ENCODE measurements at regions not wholly inside any gene's neighbourhood (a gene's known extent, or its start where the extent isn't known, plus 50 kb on each side); places are given as distances from the start of the nearest gene placed in this dataset.
"Not testable (repeated sequence)": the region's sequence is repeated elsewhere in the genome, so short reads cannot be mapped to it uniquely, and the experiment has no call there.

DNA sequence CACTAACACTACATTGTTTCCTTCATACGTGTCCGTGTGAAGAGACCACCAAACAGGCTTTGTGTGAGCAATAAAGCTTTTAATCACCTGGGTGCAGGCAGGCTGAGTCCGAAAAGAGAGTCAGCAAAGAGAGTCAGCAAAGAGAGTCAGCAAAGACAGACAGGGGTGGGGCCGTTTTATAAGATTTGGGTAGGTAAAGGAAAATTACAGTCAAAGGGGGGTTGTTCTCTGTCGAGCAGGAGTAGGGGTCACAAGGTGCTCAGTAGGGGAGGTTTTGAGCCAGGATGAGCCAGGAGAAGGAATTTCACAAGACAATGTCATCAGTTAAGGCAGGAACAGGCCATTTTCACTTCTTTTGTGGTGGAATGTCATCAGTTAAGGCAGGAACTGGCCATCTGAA, 1226.2 kb downstream of the OTOL1 start:
- CTCF ChIA-PET; H3K9me3 Mint-ChIP-seq; H3K27ac Mint-ChIP-seq; H3K4me3 Mint-ChIP-seq; intact Hi-C loops (cut with micrococcal nuclease); H3K27me3 Mint-ChIP-seq (ENCODE audit: low read depth); DNase-seq; H3K4me1 Mint-ChIP-seq (ENCODE audit: low read depth); H3K36me3 Mint-ChIP-seq (ENCODE audit: low read depth): not testable (repeated sequence)

DNA sequence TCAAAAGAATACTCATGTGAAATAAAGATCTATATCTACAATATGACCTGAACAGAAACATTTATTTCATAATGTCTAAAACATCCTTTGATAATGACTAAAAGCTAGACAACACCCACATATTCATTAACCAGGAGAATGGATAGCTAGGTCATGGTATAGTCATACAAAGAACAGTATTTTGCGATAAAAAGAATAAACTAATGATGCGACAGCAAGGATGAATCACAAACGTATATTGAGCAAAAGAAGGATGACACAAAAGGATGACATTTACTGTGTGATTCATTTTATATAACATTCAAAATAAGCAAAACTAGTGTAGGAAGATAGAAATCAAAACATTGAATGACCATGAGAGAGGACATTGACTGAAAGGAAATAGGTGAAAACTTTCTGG, 1233.1 kb downstream of the OTOL1 start:
- Mint-ChIP-seq H3K27me3 (ENCODE audit: low read depth) (no peaks in the 10 kb centered on the region), H3K9me3 (peaks cover 4% of the 10 kb centered on the region), H3K4me3 (no peak overlapping the region), H3K27ac (no peak overlapping the region), H3K4me1 (ENCODE audit: low read depth) (no peaks in the 10 kb centered on the region), H3K36me3 (ENCODE audit: low read depth) (no peaks in the 10 kb centered on the region)
- intact Hi-C loops (cut with micrococcal nuclease): no loop called here
- DNase-seq: no peak
- CTCF ChIA-PET: no interaction called here

DNA sequence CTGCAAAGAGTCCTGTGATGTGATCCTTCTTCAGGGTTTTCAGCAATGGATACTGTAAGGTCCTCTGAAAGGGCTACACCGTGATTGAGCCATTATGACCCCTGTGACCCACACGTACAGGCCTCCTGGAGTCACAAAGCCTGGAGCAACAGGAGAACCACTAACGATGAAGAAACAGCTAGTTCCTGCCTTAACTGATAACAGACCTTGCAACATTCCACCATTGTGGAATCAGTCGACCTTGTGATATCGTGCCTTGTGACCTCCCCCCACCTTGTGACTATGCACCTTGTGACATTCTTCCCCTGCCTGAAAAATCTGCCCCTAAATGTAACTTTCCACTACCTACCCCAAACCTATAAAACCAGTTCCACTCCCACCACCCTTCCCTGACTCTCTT, 1235.4 kb downstream of the OTOL1 start:
- H3K4me3 Mint-ChIP-seq; intact Hi-C loops (cut with micrococcal nuclease); H3K36me3 Mint-ChIP-seq (ENCODE audit: low read depth); DNase-seq; CTCF ChIA-PET; H3K27me3 Mint-ChIP-seq (ENCODE audit: low read depth); H3K27ac Mint-ChIP-seq; H3K4me1 Mint-ChIP-seq (ENCODE audit: low read depth); H3K9me3 Mint-ChIP-seq: not testable (repeated sequence)

DNA sequence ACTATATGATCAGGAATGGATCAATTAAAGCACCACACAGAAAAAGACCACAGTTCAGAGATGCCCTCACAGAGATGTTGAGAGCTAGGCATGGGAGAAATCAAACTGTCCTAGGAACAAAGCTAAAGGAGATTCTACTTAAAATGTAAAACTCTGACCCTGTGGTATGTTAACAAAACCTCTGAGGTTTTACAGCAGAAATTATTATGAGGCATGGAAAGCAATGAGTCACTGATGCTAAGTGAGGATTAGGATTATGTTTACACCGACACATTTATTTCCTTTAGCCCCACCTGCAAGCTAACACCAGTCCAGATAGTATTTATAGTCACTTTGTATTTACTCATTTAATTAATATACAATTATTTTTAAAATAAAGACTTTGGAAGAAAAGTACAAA, 1242.2 kb downstream of the OTOL1 start:
- no peak overlapping the region for H3K27ac Mint-ChIP-seq
- CTCF ChIA-PET: no interaction called here
- H3K9me3 Mint-ChIP-seq: peaks cover 4% of the 10 kb centered on the region
- no peaks in the 10 kb centered on the region for H3K4me1 Mint-ChIP-seq (ENCODE audit: low read depth)
- no peaks in the 10 kb centered on the region for H3K36me3 Mint-ChIP-seq (ENCODE audit: low read depth)
- DNase-seq: no peak
- intact Hi-C loops (cut with micrococcal nuclease): no loop called here
- no peaks in the 10 kb centered on the region for H3K27me3 Mint-ChIP-seq (ENCODE audit: low read depth)
- no peak overlapping the region for H3K4me3 Mint-ChIP-seq

DNA sequence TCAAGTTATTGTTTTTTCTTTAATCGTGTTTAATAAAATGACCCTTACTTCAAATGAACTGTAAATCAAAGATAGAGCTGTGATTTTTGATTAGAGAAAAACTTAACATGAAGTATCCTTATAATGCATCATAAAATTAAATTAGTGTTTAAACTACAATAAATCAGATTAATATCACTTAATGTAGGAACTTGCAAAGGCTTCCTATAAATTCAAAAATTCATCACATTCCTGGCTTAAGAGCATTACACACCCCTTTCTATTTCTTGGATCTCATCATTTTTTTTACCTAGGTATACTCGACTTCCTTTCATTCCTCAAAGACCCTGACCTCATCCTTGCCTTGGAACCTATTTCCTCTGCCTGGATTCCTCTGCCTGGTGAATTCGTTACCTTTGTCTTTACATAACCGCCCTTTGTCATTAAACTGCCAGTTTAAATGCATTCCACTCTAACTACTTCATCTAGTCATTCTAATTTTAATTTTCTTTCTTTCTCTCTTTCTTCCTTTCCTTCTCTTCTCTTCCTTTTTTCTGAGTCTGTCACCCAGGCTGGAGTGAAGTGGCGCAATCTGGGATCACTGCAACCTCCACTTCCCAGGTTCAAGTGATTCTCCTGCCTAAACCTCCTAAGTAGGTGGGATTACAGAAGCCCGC, 1244.5 kb downstream of the OTOL1 start:
- Mint-ChIP-seq H3K36me3 (ENCODE audit: low read depth) (no peaks in the 10 kb centered on the region), H3K27ac (no peak overlapping the region), H3K4me1 (ENCODE audit: low read depth) (no peaks in the 10 kb centered on the region), H3K4me3 (no peak overlapping the region), H3K9me3 (peaks cover 1% of the 10 kb centered on the region), H3K27me3 (ENCODE audit: low read depth) (no peaks in the 10 kb centered on the region)
- CTCF ChIA-PET: no interaction called here
- DNase-seq: no peak
- intact Hi-C loops (cut with micrococcal nuclease): no loop called here

DNA sequence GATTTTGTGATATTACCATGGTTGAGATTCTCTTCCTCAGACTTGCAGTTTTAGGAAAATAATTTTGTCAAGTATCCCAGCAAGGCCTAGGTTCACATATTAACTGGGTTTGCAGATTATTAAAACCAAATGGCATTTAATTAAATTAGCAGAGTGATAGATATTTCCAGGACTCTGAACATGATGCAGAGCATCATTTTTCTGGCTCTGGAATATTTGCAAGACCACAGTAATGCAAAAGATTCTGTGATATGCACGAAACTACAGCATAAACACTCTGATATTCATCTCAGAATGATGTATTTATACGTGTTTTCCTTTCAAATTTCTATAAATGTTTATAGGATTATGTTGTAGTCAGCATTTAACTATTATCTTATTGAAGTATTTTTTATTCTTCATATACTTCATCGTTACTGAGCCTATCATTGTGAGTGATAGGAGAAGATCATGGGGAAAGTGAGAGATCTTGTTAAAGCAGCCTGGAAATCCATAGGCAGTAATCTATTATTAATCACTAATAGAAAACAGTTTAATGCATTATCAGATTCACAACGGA, 1245.6 kb downstream of the OTOL1 start:
- no peaks in the 10 kb centered on the region for H3K27me3 Mint-ChIP-seq (ENCODE audit: low read depth)
- no peak for DNase-seq
- no peaks in the 10 kb centered on the region for H3K4me1 Mint-ChIP-seq (ENCODE audit: low read depth)
- CTCF ChIA-PET: interaction anchor here (0.6 kb wide), 1 partner anchor 1030 kb away, joined by 3 read pairs; no protein-coding TSS in a partner anchor
- no peak overlapping the region for H3K27ac Mint-ChIP-seq
- peaks cover 1% of the 10 kb centered on the region for H3K9me3 Mint-ChIP-seq
- no peak overlapping the region for H3K4me3 Mint-ChIP-seq
- intact Hi-C loops (cut with micrococcal nuclease): no loop called here
- no peaks in the 10 kb centered on the region for H3K36me3 Mint-ChIP-seq (ENCODE audit: low read depth)

DNA sequence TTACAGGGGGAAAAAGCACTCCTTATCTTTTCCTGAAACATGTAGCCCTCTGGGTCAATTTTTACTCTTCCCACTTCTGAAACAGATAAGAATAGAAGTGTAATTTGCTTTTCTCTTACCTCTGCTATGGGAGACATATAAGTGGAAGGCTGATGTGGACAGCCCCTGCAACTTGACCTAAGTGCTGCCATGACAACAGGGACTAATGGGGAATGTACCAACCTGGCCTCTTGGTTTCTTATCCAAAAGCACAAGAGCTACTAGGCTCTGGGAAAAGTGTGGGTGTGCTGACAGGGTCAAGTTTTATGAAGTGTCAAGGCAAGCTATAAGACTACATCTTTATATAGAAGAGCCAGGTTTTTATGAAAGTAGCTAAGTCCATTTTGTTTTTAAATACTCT, 1246.5 kb downstream of the OTOL1 start:
- Mint-ChIP-seq H3K9me3 (peaks cover 3% of the 10 kb centered on the region), H3K36me3 (ENCODE audit: low read depth) (no peaks in the 10 kb centered on the region), H3K4me3 (no peak overlapping the region), H3K4me1 (ENCODE audit: low read depth) (no peaks in the 10 kb centered on the region), H3K27me3 (ENCODE audit: low read depth) (no peaks in the 10 kb centered on the region), H3K27ac (no peak overlapping the region)
- CTCF ChIA-PET: no interaction called here
- DNase-seq: no peak
- intact Hi-C loops (cut with micrococcal nuclease): no loop called here

DNA sequence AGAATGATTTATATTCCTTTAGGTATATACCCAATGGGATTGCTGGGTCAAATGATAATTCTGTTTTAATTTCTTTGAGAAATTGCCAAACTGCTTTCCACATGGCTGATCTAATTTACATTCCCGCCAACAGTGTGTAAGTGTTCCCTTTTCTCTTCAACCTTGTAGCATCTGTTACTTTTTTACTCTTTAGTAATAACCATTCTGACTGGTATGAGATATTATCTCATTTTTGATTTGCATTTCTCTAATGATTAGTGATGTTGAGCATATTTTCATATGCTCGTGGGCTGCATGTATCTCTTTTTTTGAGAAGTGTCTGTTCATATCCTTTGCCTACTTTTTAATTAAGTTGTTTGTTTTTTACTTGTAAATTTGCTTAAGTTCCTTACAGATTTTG, 1264.2 kb downstream of the OTOL1 start:
- Mint-ChIP-seq H3K4me1 (ENCODE audit: low read depth) (no peaks in the 10 kb centered on the region), H3K27me3 (ENCODE audit: low read depth) (no peaks in the 10 kb centered on the region), H3K27ac (no peak overlapping the region), H3K4me3 (no peak overlapping the region), H3K36me3 (ENCODE audit: low read depth) (no peaks in the 10 kb centered on the region), H3K9me3 (no peaks in the 10 kb centered on the region)
- intact Hi-C loops (cut with micrococcal nuclease): no loop called here
- CTCF ChIA-PET: no interaction called here
- no peak for DNase-seq

DNA sequence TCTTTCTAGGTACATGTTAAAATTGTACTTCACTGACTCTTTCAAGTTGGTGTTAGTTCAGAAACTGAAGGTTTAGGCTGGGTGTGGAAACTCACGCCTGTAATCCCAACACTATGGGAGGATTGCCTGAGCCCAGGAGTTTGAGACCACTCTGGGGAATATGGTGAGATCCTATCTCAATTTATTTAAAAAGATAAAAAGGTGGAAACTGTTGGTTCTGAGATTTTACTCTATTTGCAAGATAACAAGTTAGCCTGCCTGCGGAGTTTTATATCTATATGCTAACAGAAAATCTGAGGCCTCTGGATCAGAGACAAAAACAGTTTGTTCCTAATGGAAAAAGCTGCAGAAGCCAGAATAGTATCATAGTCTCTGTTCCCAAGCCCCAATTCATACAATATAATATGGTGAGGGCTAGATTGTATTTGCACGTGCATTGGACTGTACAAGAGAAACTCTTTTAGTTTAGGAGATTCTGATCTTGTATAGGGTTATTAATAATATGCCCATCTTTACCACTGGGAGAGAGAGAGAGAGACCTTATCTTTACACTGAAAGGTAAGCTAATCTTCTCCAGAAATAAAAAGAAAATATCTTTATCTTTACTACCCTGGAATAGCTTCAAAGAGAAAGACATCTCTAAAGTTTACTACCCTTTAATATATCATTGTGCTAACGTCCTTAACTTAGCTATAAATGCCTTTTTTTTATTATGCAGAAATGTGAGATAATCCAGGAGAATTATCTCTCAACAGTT, 1267.6 kb downstream of the OTOL1 start:
- H3K27ac Mint-ChIP-seq: no peak overlapping the region
- H3K9me3 Mint-ChIP-seq: no peaks in the 10 kb centered on the region
- no peaks in the 10 kb centered on the region for H3K4me1 Mint-ChIP-seq (ENCODE audit: low read depth)
- no peak overlapping the region for H3K4me3 Mint-ChIP-seq
- no peak for DNase-seq
- intact Hi-C loops (cut with micrococcal nuclease): no loop called here
- CTCF ChIA-PET: no interaction called here
- no peaks in the 10 kb centered on the region for H3K36me3 Mint-ChIP-seq (ENCODE audit: low read depth)
- H3K27me3 Mint-ChIP-seq (ENCODE audit: low read depth): no peaks in the 10 kb centered on the region

DNA sequence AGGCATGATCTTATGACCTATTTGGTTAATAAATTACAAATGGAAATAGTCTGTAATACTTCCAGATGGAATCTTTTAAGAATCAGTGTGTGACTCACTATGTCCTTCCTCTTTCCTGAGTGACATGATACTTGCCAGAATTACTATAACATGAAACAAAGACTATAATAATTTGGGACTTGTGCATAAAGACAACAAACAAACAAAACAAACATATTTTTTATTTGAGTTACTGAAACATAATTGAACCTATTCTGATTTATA, 1268.1 kb downstream of the OTOL1 start:
- intact Hi-C loops (cut with micrococcal nuclease): no loop called here
- Mint-ChIP-seq H3K36me3 (ENCODE audit: low read depth) (no peaks in the 10 kb centered on the region), H3K27ac (no peak overlapping the region)

DNA sequence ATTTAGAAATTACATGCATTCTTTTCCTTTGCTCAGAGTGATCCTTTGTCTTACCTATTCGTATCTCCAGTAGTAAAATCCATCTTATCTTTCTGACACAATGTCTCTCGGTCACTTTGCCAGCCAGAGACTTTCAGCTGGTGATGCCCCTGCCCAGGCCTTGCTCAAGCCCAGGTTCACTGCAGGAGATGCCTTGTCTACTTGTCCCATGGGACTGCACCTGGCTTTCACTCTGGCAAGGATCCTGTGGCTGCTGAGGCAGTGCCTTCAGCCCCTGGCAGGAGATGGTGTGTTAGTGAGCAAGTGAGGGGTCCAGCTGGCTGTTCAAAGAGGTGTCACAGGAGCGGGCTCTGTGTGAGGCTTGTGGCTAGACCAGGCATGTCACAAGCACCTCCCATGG, 1268.9 kb downstream of the OTOL1 start:
- H3K4me3 Mint-ChIP-seq: no peak overlapping the region

More for the DNA sequence above, 1268.1 kb downstream of the OTOL1 start:
- H3K9me3 Mint-ChIP-seq: no peaks in the 10 kb centered on the region
- no peak overlapping the region for H3K4me3 Mint-ChIP-seq
- DNase-seq: no peak
- no peaks in the 10 kb centered on the region for H3K27me3 Mint-ChIP-seq (ENCODE audit: low read depth)
- CTCF ChIA-PET: no interaction called here
- H3K4me1 Mint-ChIP-seq (ENCODE audit: low read depth): no peaks in the 10 kb centered on the region

DNA sequence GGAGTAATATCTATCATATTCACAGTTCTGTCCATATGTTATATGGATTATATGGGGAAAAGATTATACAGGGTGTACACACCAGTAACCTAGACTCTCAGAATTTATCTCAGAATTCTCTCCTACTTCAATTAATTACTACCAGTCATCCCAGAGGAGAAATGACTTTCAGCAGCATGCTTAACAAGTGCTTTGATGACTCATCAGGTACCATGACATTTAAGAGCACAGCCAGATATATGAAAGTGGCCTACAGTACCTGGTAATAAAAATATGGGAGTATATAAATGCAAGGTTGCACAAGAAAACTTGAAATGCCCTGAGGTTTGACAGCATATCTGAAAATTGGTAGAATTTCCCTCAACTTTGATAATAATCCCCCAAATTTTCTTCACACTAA, 1273.0 kb downstream of the OTOL1 start:
- H3K27me3 Mint-ChIP-seq (ENCODE audit: low read depth): no peaks in the 10 kb centered on the region
- H3K36me3 Mint-ChIP-seq (ENCODE audit: low read depth): no peaks in the 10 kb centered on the region
- intact Hi-C loops (cut with micrococcal nuclease): no loop called here
- no peak overlapping the region for H3K27ac Mint-ChIP-seq
- no peaks in the 10 kb centered on the region for H3K4me1 Mint-ChIP-seq (ENCODE audit: low read depth)
- H3K9me3 Mint-ChIP-seq: peaks cover 1% of the 10 kb centered on the region
- CTCF ChIA-PET: no interaction called here
- DNase-seq: no peak
- H3K4me3 Mint-ChIP-seq: no peak overlapping the region

More for the DNA sequence above, 1268.9 kb downstream of the OTOL1 start:
- no peaks in the 10 kb centered on the region for H3K9me3 Mint-ChIP-seq
- CTCF ChIA-PET: no interaction called here
- no peak overlapping the region for H3K27ac Mint-ChIP-seq
- no peaks in the 10 kb centered on the region for H3K27me3 Mint-ChIP-seq (ENCODE audit: low read depth)
- intact Hi-C loops (cut with micrococcal nuclease): no loop called here
- no peaks in the 10 kb centered on the region for H3K36me3 Mint-ChIP-seq (ENCODE audit: low read depth)
- no peaks in the 10 kb centered on the region for H3K4me1 Mint-ChIP-seq (ENCODE audit: low read depth)
- DNase-seq: no peak

DNA sequence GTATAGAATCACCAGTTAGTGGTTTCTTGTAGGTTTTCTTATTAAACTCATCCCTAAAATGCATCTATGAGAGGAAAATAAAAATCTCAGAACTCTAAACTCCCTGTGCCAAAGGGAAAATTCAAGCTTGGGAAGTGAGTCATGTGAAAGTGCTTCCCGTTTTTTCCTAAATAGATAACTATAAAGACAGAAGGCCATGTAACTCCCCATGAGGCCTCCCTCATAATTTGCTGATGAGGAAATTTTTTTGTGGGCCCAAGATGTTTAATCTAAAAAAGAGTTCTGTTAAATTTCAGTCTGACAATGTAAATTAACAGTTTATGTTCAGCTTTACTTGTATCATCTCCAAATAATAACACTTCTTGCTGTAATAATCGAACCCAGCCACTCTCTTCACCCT, 1273.9 kb downstream of the OTOL1 start:
- CTCF ChIA-PET: interaction anchor here (0.9 kb wide), 1 partner anchor 12 kb away, joined by 3 read pairs; no protein-coding TSS in a partner anchor
- H3K4me3 Mint-ChIP-seq: no peak overlapping the region
- H3K4me1 Mint-ChIP-seq (ENCODE audit: low read depth): no peaks in the 10 kb centered on the region
- H3K27me3 Mint-ChIP-seq (ENCODE audit: low read depth): no peaks in the 10 kb centered on the region
- H3K9me3 Mint-ChIP-seq: peaks cover 1% of the 10 kb centered on the region
- no peak for DNase-seq
- intact Hi-C loops (cut with micrococcal nuclease): no loop called here
- no peak overlapping the region for H3K27ac Mint-ChIP-seq
- no peaks in the 10 kb centered on the region for H3K36me3 Mint-ChIP-seq (ENCODE audit: low read depth)
